ENCODE measurements at regions not wholly inside any gene's neighbourhood (a gene's known extent, or its start where the extent isn't known, plus 50 kb on each side); places are given as distances from the start of the nearest gene placed in this dataset.
"Not testable (repeated sequence)": the region's sequence is repeated elsewhere in the genome, so short reads cannot be mapped to it uniquely, and the experiment has no call there.

GRCh38 chr3:166714206-166714605 lies 665.9 kb downstream of the ZBBX start:
- Histone ChIP-seq H3K27me3 (ENCODE audit: control insufficient read depth, insufficient read depth, low read length) (no peaks in the 10 kb centered on the region), H3K9me3 (ENCODE audit: control insufficient read depth, low read depth, low read length) (no peaks in the 10 kb centered on the region), H3K4me1 (ENCODE audit: control insufficient read depth, low read depth, low read length) (no peaks in the 10 kb centered on the region), H3K27ac (ENCODE audit: low read length) (no peak overlapping the region), H3K9ac (ENCODE audit: low read length) (no peak overlapping the region), H3K4me3 (ENCODE audit: low read length) (no peak overlapping the region), H3K36me3 (ENCODE audit: control insufficient read depth, low read depth, low read length) (no peaks in the 10 kb centered on the region)

GRCh38 chr3:166713787-166714186 lies 666.3 kb downstream of the ZBBX start:
- no peak overlapping the region for H3K9ac ChIP-seq (ENCODE audit: low read length)
- no peaks in the 10 kb centered on the region for H3K9me3 ChIP-seq (ENCODE audit: control insufficient read depth, low read depth, low read length)
- H3K27ac ChIP-seq (ENCODE audit: low read length) = no peak overlapping the region
- H3K4me1 ChIP-seq (ENCODE audit: control insufficient read depth, low read depth, low read length) = no peaks in the 10 kb centered on the region
- no peak overlapping the region for H3K4me3 ChIP-seq (ENCODE audit: low read length)
- H3K27me3 ChIP-seq (ENCODE audit: control insufficient read depth, insufficient read depth, low read length) = no peaks in the 10 kb centered on the region
- H3K36me3 ChIP-seq (ENCODE audit: control insufficient read depth, low read depth, low read length) = no peaks in the 10 kb centered on the region

GRCh38 chr3:166706094-166706493 lies 674.0 kb downstream of the ZBBX start:
- Histone ChIP-seq H3K9me3 (ENCODE audit: control insufficient read depth, low read depth, low read length) (no peaks in the 10 kb centered on the region), H3K27ac (ENCODE audit: low read length) (no peak overlapping the region), H3K4me1 (ENCODE audit: control insufficient read depth, low read depth, low read length) (no peaks in the 10 kb centered on the region), H3K27me3 (ENCODE audit: control insufficient read depth, insufficient read depth, low read length) (no peaks in the 10 kb centered on the region), H3K9ac (ENCODE audit: low read length) (no peak overlapping the region), H3K4me3 (ENCODE audit: low read length) (no peak overlapping the region), H3K36me3 (ENCODE audit: control insufficient read depth, low read depth, low read length) (no peaks in the 10 kb centered on the region)

- Histone ChIP-seq H3K4me3 (ENCODE audit: low read length) (no peak overlapping the region), H3K9ac (ENCODE audit: low read length) (no peak overlapping the region), H3K27me3 (ENCODE audit: control insufficient read depth, insufficient read depth, low read length) (no peaks in the 10 kb centered on the region), H3K36me3 (ENCODE audit: control insufficient read depth, low read depth, low read length) (no peaks in the 10 kb centered on the region), H3K27ac (ENCODE audit: low read length) (no peak overlapping the region), H3K4me1 (ENCODE audit: control insufficient read depth, low read depth, low read length) (peaks cover 2% of the 10 kb centered on the region), H3K9me3 (ENCODE audit: control insufficient read depth, low read depth, low read length) (no peaks in the 10 kb centered on the region)
Measured at GRCh38 chr3:166697495-166697894, 682.6 kb downstream of the ZBBX start.

GRCh38 chr3:166696103-166696502 lies 684.0 kb downstream of the ZBBX start:
- H3K27me3 ChIP-seq (ENCODE audit: control insufficient read depth, insufficient read depth, low read length) = no peaks in the 10 kb centered on the region
- peaks cover 2% of the 10 kb centered on the region for H3K4me1 ChIP-seq (ENCODE audit: control insufficient read depth, low read depth, low read length)
- no peak overlapping the region for H3K4me3 ChIP-seq (ENCODE audit: low read length)
- H3K9ac ChIP-seq (ENCODE audit: low read length) = no peak overlapping the region
- H3K27ac ChIP-seq (ENCODE audit: low read length) = no peak overlapping the region
- H3K9me3 ChIP-seq (ENCODE audit: control insufficient read depth, low read depth, low read length) = no peaks in the 10 kb centered on the region
- H3K36me3 ChIP-seq (ENCODE audit: control insufficient read depth, low read depth, low read length) = no peaks in the 10 kb centered on the region

- H3K27ac ChIP-seq (ENCODE audit: low read length) = no peak overlapping the region
- H3K9ac ChIP-seq (ENCODE audit: low read length) = no peak overlapping the region
- no peaks in the 10 kb centered on the region for H3K4me1 ChIP-seq (ENCODE audit: control insufficient read depth, low read depth, low read length)
- no peaks in the 10 kb centered on the region for H3K27me3 ChIP-seq (ENCODE audit: control insufficient read depth, insufficient read depth, low read length)
- no peak overlapping the region for H3K4me3 ChIP-seq (ENCODE audit: low read length)
- H3K36me3 ChIP-seq (ENCODE audit: control insufficient read depth, low read depth, low read length) = no peaks in the 10 kb centered on the region
- no peaks in the 10 kb centered on the region for H3K9me3 ChIP-seq (ENCODE audit: control insufficient read depth, low read depth, low read length)
Measured at GRCh38 chr3:166688665-166689064, 691.4 kb downstream of the ZBBX start.

GRCh38 chr3:166685246-166685645 lies 694.9 kb downstream of the ZBBX start:
- no peaks in the 10 kb centered on the region for H3K36me3 ChIP-seq (ENCODE audit: control insufficient read depth, low read depth, low read length)

GRCh38 chr3:166684077-166684476 lies 696.0 kb downstream of the ZBBX start:
- not testable (repeated sequence) for H3K27me3 ChIP-seq (ENCODE audit: control insufficient read depth, insufficient read depth, low read length); H3K9me3 ChIP-seq (ENCODE audit: control insufficient read depth, low read depth, low read length); H3K36me3 ChIP-seq (ENCODE audit: control insufficient read depth, low read depth, low read length); H3K4me3 ChIP-seq (ENCODE audit: low read length); H3K9ac ChIP-seq (ENCODE audit: low read length); H3K4me1 ChIP-seq (ENCODE audit: control insufficient read depth, low read depth, low read length); H3K27ac ChIP-seq (ENCODE audit: low read length)

More at GRCh38 chr3:166685246-166685645, 694.9 kb downstream of the ZBBX start:
- Histone ChIP-seq H3K27ac (ENCODE audit: low read length) (no peak overlapping the region), H3K9me3 (ENCODE audit: control insufficient read depth, low read depth, low read length) (no peaks in the 10 kb centered on the region), H3K4me3 (ENCODE audit: low read length) (no peak overlapping the region), H3K27me3 (ENCODE audit: control insufficient read depth, insufficient read depth, low read length) (no peaks in the 10 kb centered on the region), H3K4me1 (ENCODE audit: control insufficient read depth, low read depth, low read length) (no peaks in the 10 kb centered on the region), H3K9ac (ENCODE audit: low read length) (no peak overlapping the region)

GRCh38 chr3:166669781-166670180 lies 710.3 kb downstream of the ZBBX start:
- no peak overlapping the region for H3K9ac ChIP-seq (ENCODE audit: low read length)
- H3K27me3 ChIP-seq (ENCODE audit: control insufficient read depth, insufficient read depth, low read length) = no peaks in the 10 kb centered on the region
- no peaks in the 10 kb centered on the region for H3K4me1 ChIP-seq (ENCODE audit: control insufficient read depth, low read depth, low read length)
- no peak overlapping the region for H3K27ac ChIP-seq (ENCODE audit: low read length)
- H3K9me3 ChIP-seq (ENCODE audit: control insufficient read depth, low read depth, low read length) = no peaks in the 10 kb centered on the region
- H3K36me3 ChIP-seq (ENCODE audit: control insufficient read depth, low read depth, low read length) = no peaks in the 10 kb centered on the region
- no peak overlapping the region for H3K4me3 ChIP-seq (ENCODE audit: low read length)

GRCh38 chr3:166663194-166663593 lies 716.9 kb downstream of the ZBBX start:
- Histone ChIP-seq H3K9me3 (ENCODE audit: control insufficient read depth, low read depth, low read length) (peaks cover 9% of the 10 kb centered on the region), H3K36me3 (ENCODE audit: control insufficient read depth, low read depth, low read length) (no peaks in the 10 kb centered on the region), H3K4me3 (ENCODE audit: low read length) (no peak overlapping the region), H3K27me3 (ENCODE audit: control insufficient read depth, insufficient read depth, low read length) (no peaks in the 10 kb centered on the region), H3K27ac (ENCODE audit: low read length) (no peak overlapping the region), H3K4me1 (ENCODE audit: control insufficient read depth, low read depth, low read length) (no peaks in the 10 kb centered on the region), H3K9ac (ENCODE audit: low read length) (no peak overlapping the region)

GRCh38 chr3:166661621-166662020 lies 718.5 kb downstream of the ZBBX start:
- no peak overlapping the region for H3K9ac ChIP-seq (ENCODE audit: low read length)

GRCh38 chr3:166660962-166661361 lies 719.1 kb downstream of the ZBBX start:
- no peaks in the 10 kb centered on the region for H3K27me3 ChIP-seq (ENCODE audit: control insufficient read depth, insufficient read depth, low read length)
- no peaks in the 10 kb centered on the region for H3K36me3 ChIP-seq (ENCODE audit: control insufficient read depth, low read depth, low read length)
- H3K9ac ChIP-seq (ENCODE audit: low read length) = no peak overlapping the region
- no peaks in the 10 kb centered on the region for H3K4me1 ChIP-seq (ENCODE audit: control insufficient read depth, low read depth, low read length)
- H3K9me3 ChIP-seq (ENCODE audit: control insufficient read depth, low read depth, low read length) = peaks cover 9% of the 10 kb centered on the region
- no peak overlapping the region for H3K4me3 ChIP-seq (ENCODE audit: low read length)
- H3K27ac ChIP-seq (ENCODE audit: low read length) = no peak overlapping the region

More at GRCh38 chr3:166661621-166662020, 718.5 kb downstream of the ZBBX start:
- H3K36me3 ChIP-seq (ENCODE audit: control insufficient read depth, low read depth, low read length) = no peaks in the 10 kb centered on the region
- H3K4me3 ChIP-seq (ENCODE audit: low read length) = no peak overlapping the region
- peaks cover 9% of the 10 kb centered on the region for H3K9me3 ChIP-seq (ENCODE audit: control insufficient read depth, low read depth, low read length)
- H3K27me3 ChIP-seq (ENCODE audit: control insufficient read depth, insufficient read depth, low read length) = no peaks in the 10 kb centered on the region
- H3K4me1 ChIP-seq (ENCODE audit: control insufficient read depth, low read depth, low read length) = no peaks in the 10 kb centered on the region
- no peak overlapping the region for H3K27ac ChIP-seq (ENCODE audit: low read length)

Measured in iPS-18a (cell line).